Kidney epithelial cell (primary cell): ENCODE measurements at regions not wholly inside any gene's neighbourhood (a gene's known extent, or its start where the extent isn't known, plus 50 kb on each side); places are given as distances from the start of the nearest gene placed in this dataset.
A peak's percentile ranks its signal among the peaks of the same experiment; 100 is the strongest.

Experiments
- DNase-seq: peaks from one replicate; pipeline ENCODE4 v3.0.0-alpha.2; 2010; ENCODE audit warnings: low read depth
- H3K27me3 ChIP-seq: 2 replicates; pipeline ENCODE4 v1.6.0; 2011; ENCODE audit warnings: low read length; ENCODE audit not compliant: control insufficient read depth, insufficient read depth
- H3K36me3 ChIP-seq: 2 replicates; pipeline ENCODE4 v1.5.1; 2011; ENCODE audit warnings: low read length; ENCODE audit not compliant: control insufficient read depth, insufficient read depth
- H3K4me3 ChIP-seq: 2 replicates; pipeline ENCODE4 v1.5.1; 2011; ENCODE audit warnings: low read depth, mild to moderate bottlenecking, control low read depth, low read length
- CTCF ChIP-seq: IDR thresholded peaks from 2 replicates; pipeline ENCODE4 v1.5.1; 2011; ENCODE audit warnings: mild to moderate bottlenecking, moderate library complexity, low read length, control low read depth, inconsistent platforms; ENCODE audit not compliant: insufficient read depth, poor library complexity, severe bottlenecking

- no peaks in the 10 kb centered on the region for H3K36me3 ChIP-seq
- no peaks in the 10 kb centered on the region for H3K27me3 ChIP-seq
- DNase-seq, result no peak
- TF ChIP-seq CTCF, result no peak
- H3K4me3 ChIP-seq, result no peak overlapping the region
Measured at GRCh38 chr6:141624301-141624700, 508.4 kb upstream of the GJE1 start.

- DNase-seq, result no peak
- H3K36me3 ChIP-seq, result no peaks in the 10 kb centered on the region
- TF ChIP-seq CTCF, result no peak
- no peak overlapping the region for H3K4me3 ChIP-seq
- no peaks in the 10 kb centered on the region for H3K27me3 ChIP-seq
Measured at GRCh38 chr6:141618180-141618581, 514.5 kb upstream of the GJE1 start.

- Histone ChIP-seq H3K27me3 (no peaks in the 10 kb centered on the region), H3K4me3 (no peak overlapping the region)
- TF ChIP-seq CTCF, result peak; percentile 27
Measured at GRCh38 chr6:141610741-141611140, 522.0 kb upstream of the GJE1 start.

GRCh38 chr6:141607956-141608355, 524.8 kb upstream of the GJE1 start:
- no peaks in the 10 kb centered on the region for H3K36me3 ChIP-seq
- no peaks in the 10 kb centered on the region for H3K27me3 ChIP-seq
- H3K4me3 ChIP-seq, result no peak overlapping the region
- TF ChIP-seq CTCF, result no peak
- DNase-seq, result no peak

More at GRCh38 chr6:141610741-141611140, 522.0 kb upstream of the GJE1 start:
- DNase-seq, result no peak
- no peaks in the 10 kb centered on the region for H3K36me3 ChIP-seq

- no peak for TF ChIP-seq CTCF
- no peak for DNase-seq
- H3K36me3 ChIP-seq, result no peaks in the 10 kb centered on the region
- no peak overlapping the region for H3K4me3 ChIP-seq
- no peaks in the 10 kb centered on the region for H3K27me3 ChIP-seq
Measured at GRCh38 chr6:141598487-141598886, 534.2 kb upstream of the GJE1 start.

- Histone ChIP-seq H3K4me3 (no peak overlapping the region), H3K27me3 (no peaks in the 10 kb centered on the region), H3K36me3 (no peaks in the 10 kb centered on the region)
- TF ChIP-seq CTCF, result no peak
- DNase-seq, result no peak
Measured at GRCh38 chr6:141594874-141595273, 537.9 kb upstream of the GJE1 start.
